A549 (cell line): ENCODE measurements at regions not wholly inside any gene's neighbourhood (a gene's known extent, or its start where the extent isn't known, plus 50 kb on each side); places are given as distances from the start of the nearest gene placed in this dataset.

Experiments used
- ATAC-seq, 2 experiments: fragments of 200-7000 bp in 1 of 2; fragments of >200 bp in 1 of 2; cut with Nextera tagmentation in 1 of 2; cut with Tn5 transposase in 1 of 2; 3 replicates each; pipeline versions ENCODE4 v1.8.0 to v1.9.1; 2018 to 2020; ENCODE audit warnings: mild to moderate bottlenecking in 1 of 2, moderate library complexity in 1 of 2
- CTCF ChIA-PET: fragments of 300-600 bp; sonication (Branson Sonifier 250); formaldehyde crosslinking; extraction: SDS; loops from one replicate; lab custom pipeline; 2021; ENCODE audit warnings: antibody characterized with exemption, inconsistent platforms; lab: Yijun Ruan, JAX
- POLR2A ChIA-PET: fragments of 350-600 bp; formaldehyde crosslinking; extraction: SDS; loops from one replicate; lab custom pipeline; 2021; ENCODE audit warnings: antibody characterized with exemption, inconsistent platforms; lab: Yijun Ruan, JAX
- DNase-seq, 2 experiments: peaks; one replicate each; pipeline versions ENCODE4 v3.0.0 to v3.0.0-alpha.2; 2011 to 2016; ENCODE audit warnings: low read depth in 1 of 2, low spot score in 1 of 2
- FAIRE-seq: peaks from 2 replicates; lab custom pipeline; 2011; peaks lifted over from hg19 to GRCh38; lab: Jason Lieb, UNC
- H3K27ac ChIP-seq, 2 experiments: fragments of >200 bp; sonication (Bioruptor Twin); formaldehyde crosslinking; 3 replicates each; pipeline ENCODE4 v1.5.1; 2016 to 2017
- H3K4me1 ChIP-seq: fragments of >200 bp; sonication (Bioruptor Twin); formaldehyde crosslinking; 3 replicates; pipeline ENCODE4 v1.6.1; 2016
- H3K4me2 ChIP-seq: fragments of >200 bp; sonication (Bioruptor Twin); formaldehyde crosslinking; 3 replicates; pipeline ENCODE4 v1.6.1; 2016
- H3K4me3 ChIP-seq: fragments of >200 bp; sonication (Bioruptor Twin); formaldehyde crosslinking; 3 replicates; pipeline ENCODE4 v1.5.1; 2016
- H3K9me3 ChIP-seq: fragments of >200 bp; sonication (Bioruptor Twin); formaldehyde crosslinking; 3 replicates; pipeline ENCODE4 v1.6.1; 2016
- BHLHE40 ChIP-seq: IDR thresholded peaks from 2 replicates; pipeline ENCODE4 v1.6.1; 2012; ENCODE audit warnings: low read depth, low read length, inconsistent platforms
- CEBPB ChIP-seq, 2 experiments: fragments of >200 bp in 1 of 2; sonication (Bioruptor Twin) in 1 of 2; formaldehyde crosslinking in 1 of 2; IDR thresholded peaks; 2 replicates each; pipeline ENCODE4 v1.6.1; 2012 to 2016
- CHD4 ChIP-seq: fragments of 200-600 bp; sonication (generic); IDR thresholded peaks from 2 replicates; pipeline ENCODE4 v1.6.1; 2016; ENCODE audit warnings: antibody characterized with exemption, mild to moderate bottlenecking, borderline replicate concordance
- EHF ChIP-seq: fragments of 250-450 bp; sonication (Bioruptor Pico); IDR thresholded peaks from 2 replicates; pipeline ENCODE4 v1.5.0; 2020; ENCODE audit warnings: mild to moderate bottlenecking
- EHMT2 ChIP-seq: fragments of 200-600 bp; sonication (generic); IDR thresholded peaks from 2 replicates; pipeline ENCODE4 v1.6.1; 2016; ENCODE audit warnings: antibody characterized with exemption, low read depth, mild to moderate bottlenecking, moderate library complexity
- EP300 ChIP-seq, 2 experiments: fragments of >200 bp; sonication (Bioruptor Twin); formaldehyde crosslinking; IDR thresholded peaks; 2 replicates in 1 of 2; 3 replicates in 1 of 2; pipeline ENCODE4 v1.6.1; 2016 to 2017
- FOXS1 ChIP-seq: fragments of 250-450 bp; sonication (Bioruptor Pico); IDR thresholded peaks from 2 replicates; pipeline ENCODE4 v1.5.0; 2020; ENCODE audit warnings: mild to moderate bottlenecking, moderate library complexity
- HOXA7 ChIP-seq: fragments of 250-450 bp; sonication (Bioruptor Pico); IDR thresholded peaks from 2 replicates; pipeline ENCODE4 v1.5.0; 2020; ENCODE audit warnings: mild to moderate bottlenecking, moderate library complexity
- HOXB13 ChIP-seq: fragments of 250-450 bp; sonication (Bioruptor Pico); IDR thresholded peaks from 2 replicates; pipeline ENCODE4 v1.5.0; 2020; ENCODE audit warnings: low read depth, mild to moderate bottlenecking, moderate library complexity
- JUN ChIP-seq, 2 experiments: fragments of >200 bp; sonication (Bioruptor Twin); formaldehyde crosslinking; IDR thresholded peaks; 2 replicates in 1 of 2; 3 replicates in 1 of 2; pipeline ENCODE4 v1.6.1; 2016 to 2017
- JUNB ChIP-seq: fragments of >200 bp; sonication (Bioruptor Twin); formaldehyde crosslinking; IDR thresholded peaks from 2 replicates; pipeline ENCODE4 v1.6.1; 2016
- MYC ChIP-seq: IDR thresholded peaks from 2 replicates; pipeline ENCODE4 v1.6.1; 2012; ENCODE audit warnings: mild to moderate bottlenecking, inconsistent platforms, low read length, improper control_type of control experiment, borderline replicate concordance
- NPAS2 ChIP-seq: fragments of 250-450 bp; sonication (Bioruptor Pico); IDR thresholded peaks from 2 replicates; pipeline ENCODE4 v1.8.0; 2022; ENCODE audit warnings: mild to moderate bottlenecking, moderate library complexity, borderline replicate concordance
- RAD21 ChIP-seq, 2 experiments: fragments of >200 bp in 1 of 2; sonication (Bioruptor Twin) in 1 of 2; formaldehyde crosslinking in 1 of 2; IDR thresholded peaks in 1 of 2; conservative IDR thresholded peaks in 1 of 2; 2 replicates in 1 of 2; 3 replicates in 1 of 2; pipeline ENCODE4 v1.6.1; 2012 to 2018; ENCODE audit warnings: inconsistent platforms in 1 of 2
- RARB ChIP-seq: fragments of 250-450 bp; sonication (Bioruptor Pico); IDR thresholded peaks from 2 replicates; pipeline ENCODE4 v1.8.0; 2021; ENCODE audit warnings: mild to moderate bottlenecking, moderate library complexity
- RCOR1 ChIP-seq: fragments of 150-350 bp; IDR thresholded peaks from 2 replicates; pipeline ENCODE4 v1.6.1; 2014; ENCODE audit warnings: antibody characterized with exemption, low read length, low read depth
- RNF2 ChIP-seq: fragments of 200-600 bp; sonication (generic); IDR thresholded peaks from 2 replicates; pipeline ENCODE4 v1.6.1; 2016; ENCODE audit warnings: low read depth, mild to moderate bottlenecking, antibody characterized with exemption, moderate library complexity, borderline replicate concordance
- SREBF2 ChIP-seq: fragments of 450-650 bp; IDR thresholded peaks from 2 replicates; pipeline ENCODE4 v1.6.1; 2014; ENCODE audit warnings: mild to moderate bottlenecking, moderate library complexity
- TP53 ChIP-seq: fragments of 250-450 bp; sonication (Bioruptor Pico); IDR thresholded peaks from 2 replicates; pipeline ENCODE4 v1.5.0; 2021; ENCODE audit warnings: mild to moderate bottlenecking, moderate library complexity
- ZC3H11A ChIP-seq: fragments of 450-650 bp; IDR thresholded peaks from 2 replicates; pipeline ENCODE4 v1.6.1; 2014; ENCODE audit warnings: antibody characterized with exemption, mild to moderate bottlenecking
- WGBS: methylation state at CpG from one replicate; pipeline ENCODE4 v1.1.6; 2017; ENCODE audit errors: missing lambda C conversion rate; 5-methylcytosine and 5-hydroxymethylcytosine counted together
- TF ChIP-seq, protein P1 (sequence below): fragments of 250-450 bp; sonication (Bioruptor Pico); IDR thresholded peaks from 2 replicates; pipeline ENCODE4 v1.5.0; 2020; ENCODE audit warnings: low read depth, mild to moderate bottlenecking, moderate library complexity
- TF ChIP-seq, protein P2 (sequence below): IDR thresholded peaks from 2 replicates; pipeline ENCODE4 v1.6.1; 2012; ENCODE audit warnings: low read depth, borderline replicate concordance
- TF ChIP-seq, protein P3 (sequence below): fragments of >200 bp; sonication (Bioruptor Twin); formaldehyde crosslinking; IDR thresholded peaks from 2 replicates; pipeline ENCODE4 v1.6.1; 2016
- TF ChIP-seq, protein P4 (sequence below): fragments of 200-600 bp; sonication (generic); IDR thresholded peaks from 2 replicates; pipeline ENCODE4 v1.6.1; 2016; ENCODE audit warnings: antibody characterized with exemption, mild to moderate bottlenecking, moderate library complexity
- TF ChIP-seq, protein P5 (sequence below): IDR thresholded peaks from 2 replicates; pipeline ENCODE4 v1.6.1; 2012

DNA sequence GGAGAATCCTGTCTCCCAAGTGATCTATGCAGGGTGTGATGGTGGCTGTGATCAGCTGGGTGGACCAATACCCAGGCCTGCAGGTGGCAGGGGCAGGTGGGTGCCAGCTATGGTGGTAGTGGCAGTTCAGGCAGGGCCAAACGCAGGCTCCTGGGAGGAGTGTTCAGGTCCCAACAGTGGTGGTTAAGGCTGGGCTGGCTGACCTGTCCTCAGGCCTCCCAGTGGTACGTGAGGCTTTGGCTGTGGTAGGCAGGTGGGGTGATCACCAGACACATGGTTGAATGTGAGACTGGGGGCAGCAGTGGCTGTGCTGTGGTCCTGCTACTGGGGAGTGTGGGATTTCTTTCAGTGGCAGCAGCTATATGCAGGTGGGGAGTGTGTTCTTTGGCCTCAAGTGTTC is 126.7 kb upstream of the STARD3NL start:
- no peak overlapping the region for H3K4me3 ChIP-seq
- H3K27ac ChIP-seq: no peak overlapping the region
- ATAC-seq (no peak), FAIRE-seq (no peak), DNase-seq (no peak)
- peaks cover 16% of the 10 kb centered on the region for H3K9me3 ChIP-seq
- TF ChIP-seq FOXS1 (CRISPR knock-in tag): no peak
- no peak for TF ChIP-seq CHD4
- TF ChIP-seq BHLHE40: no peak
- TF ChIP-seq EHMT2: no peak
- TF ChIP-seq EP300 (IDR thresholded peaks at IDR 0.05): no peak
- TF ChIP-seq, protein P1, sequence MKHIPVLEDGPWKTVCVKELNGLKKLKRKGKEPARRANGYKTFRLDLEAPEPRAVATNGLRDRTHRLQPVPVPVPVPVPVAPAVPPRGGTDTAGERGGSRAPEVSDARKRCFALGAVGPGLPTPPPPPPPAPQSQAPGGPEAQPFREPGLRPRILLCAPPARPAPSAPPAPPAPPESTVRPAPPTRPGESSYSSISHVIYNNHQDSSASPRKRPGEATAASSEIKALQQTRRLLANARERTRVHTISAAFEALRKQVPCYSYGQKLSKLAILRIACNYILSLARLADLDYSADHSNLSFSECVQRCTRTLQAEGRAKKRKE (CRISPR knock-in tag): no peak
- no peak for TF ChIP-seq JUN (IDR thresholded peaks at IDR 0.05)
- no peak for TF ChIP-seq JUNB
- TF ChIP-seq, protein P2, sequence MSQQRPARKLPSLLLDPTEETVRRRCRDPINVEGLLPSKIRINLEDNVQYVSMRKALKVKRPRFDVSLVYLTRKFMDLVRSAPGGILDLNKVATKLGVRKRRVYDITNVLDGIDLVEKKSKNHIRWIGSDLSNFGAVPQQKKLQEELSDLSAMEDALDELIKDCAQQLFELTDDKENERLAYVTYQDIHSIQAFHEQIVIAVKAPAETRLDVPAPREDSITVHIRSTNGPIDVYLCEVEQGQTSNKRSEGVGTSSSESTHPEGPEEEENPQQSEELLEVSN: no peak
- TF ChIP-seq, protein P3, sequence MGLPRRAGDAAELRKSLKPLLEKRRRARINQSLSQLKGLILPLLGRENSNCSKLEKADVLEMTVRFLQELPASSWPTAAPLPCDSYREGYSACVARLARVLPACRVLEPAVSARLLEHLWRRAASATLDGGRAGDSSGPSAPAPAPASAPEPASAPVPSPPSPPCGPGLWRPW: no peak
- TF ChIP-seq RNF2: no peak
- TF ChIP-seq CEBPB (IDR thresholded peaks at IDR 0.05): no peak
- no peak overlapping the region for H3K4me2 ChIP-seq
- 76% methylated on average over 2 of the region's 2 CpGs for WGBS
- 0 out of 3 replicates have a peak, but pooled peaks cover 3% of the 10 kb centered on the region for H3K4me1 ChIP-seq
- ChIA-PET POLR2A (no interaction called here), CTCF (interaction anchor here (0.5 kb wide), 1 partner anchor 150 kb away, joined by 4 read pairs; no protein-coding TSS in a partner anchor)

DNA sequence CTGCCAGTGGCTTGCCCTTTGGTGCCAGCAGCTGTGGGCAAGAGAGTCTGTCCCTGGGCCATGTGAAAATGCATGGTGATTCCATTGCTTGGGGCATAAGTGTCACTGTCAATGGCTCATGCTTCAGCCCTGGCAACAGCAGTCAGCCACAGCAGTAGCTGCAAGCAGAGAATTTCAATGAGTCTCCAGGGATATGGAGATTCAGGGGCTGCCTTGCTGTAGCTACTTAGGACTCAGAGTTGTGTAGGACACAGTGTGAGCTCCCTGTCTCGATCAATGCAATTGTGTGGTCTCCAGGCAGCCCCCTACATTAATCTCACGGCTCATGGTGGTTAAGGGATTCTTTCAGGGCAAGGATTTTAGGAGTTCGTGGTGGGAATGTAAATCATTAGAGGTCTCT is 126.3 kb upstream of the STARD3NL start:
- 64% methylated on average over 3 of the region's 3 CpGs for WGBS
- H3K27ac ChIP-seq: no peak overlapping the region
- H3K4me1 ChIP-seq: 0 out of 3 replicates have a peak, but pooled peaks cover 3% of the 10 kb centered on the region
- CTCF ChIA-PET: interaction anchor here (0.5 kb wide), 1 partner anchor 150 kb away, joined by 4 read pairs; no protein-coding TSS in a partner anchor
- FAIRE-seq (no peak), DNase-seq (no peak), ATAC-seq (no peak)
- TF ChIP-seq EHF: no peak
- TF ChIP-seq ZC3H11A: no peak
- TF ChIP-seq, protein P3: no peak
- TF ChIP-seq, protein P4, sequence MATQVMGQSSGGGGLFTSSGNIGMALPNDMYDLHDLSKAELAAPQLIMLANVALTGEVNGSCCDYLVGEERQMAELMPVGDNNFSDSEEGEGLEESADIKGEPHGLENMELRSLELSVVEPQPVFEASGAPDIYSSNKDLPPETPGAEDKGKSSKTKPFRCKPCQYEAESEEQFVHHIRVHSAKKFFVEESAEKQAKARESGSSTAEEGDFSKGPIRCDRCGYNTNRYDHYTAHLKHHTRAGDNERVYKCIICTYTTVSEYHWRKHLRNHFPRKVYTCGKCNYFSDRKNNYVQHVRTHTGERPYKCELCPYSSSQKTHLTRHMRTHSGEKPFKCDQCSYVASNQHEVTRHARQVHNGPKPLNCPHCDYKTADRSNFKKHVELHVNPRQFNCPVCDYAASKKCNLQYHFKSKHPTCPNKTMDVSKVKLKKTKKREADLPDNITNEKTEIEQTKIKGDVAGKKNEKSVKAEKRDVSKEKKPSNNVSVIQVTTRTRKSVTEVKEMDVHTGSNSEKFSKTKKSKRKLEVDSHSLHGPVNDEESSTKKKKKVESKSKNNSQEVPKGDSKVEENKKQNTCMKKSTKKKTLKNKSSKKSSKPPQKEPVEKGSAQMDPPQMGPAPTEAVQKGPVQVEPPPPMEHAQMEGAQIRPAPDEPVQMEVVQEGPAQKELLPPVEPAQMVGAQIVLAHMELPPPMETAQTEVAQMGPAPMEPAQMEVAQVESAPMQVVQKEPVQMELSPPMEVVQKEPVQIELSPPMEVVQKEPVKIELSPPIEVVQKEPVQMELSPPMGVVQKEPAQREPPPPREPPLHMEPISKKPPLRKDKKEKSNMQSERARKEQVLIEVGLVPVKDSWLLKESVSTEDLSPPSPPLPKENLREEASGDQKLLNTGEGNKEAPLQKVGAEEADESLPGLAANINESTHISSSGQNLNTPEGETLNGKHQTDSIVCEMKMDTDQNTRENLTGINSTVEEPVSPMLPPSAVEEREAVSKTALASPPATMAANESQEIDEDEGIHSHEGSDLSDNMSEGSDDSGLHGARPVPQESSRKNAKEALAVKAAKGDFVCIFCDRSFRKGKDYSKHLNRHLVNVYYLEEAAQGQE: no peak
- no peak for TF ChIP-seq MYC
- TF ChIP-seq RNF2: no peak
- no peak for TF ChIP-seq SREBF2
- TF ChIP-seq RARB (CRISPR knock-in tag): no peak
- TF ChIP-seq RCOR1: no peak
- TF ChIP-seq HOXB13 (CRISPR knock-in tag): no peak
- TF ChIP-seq, protein P5, sequence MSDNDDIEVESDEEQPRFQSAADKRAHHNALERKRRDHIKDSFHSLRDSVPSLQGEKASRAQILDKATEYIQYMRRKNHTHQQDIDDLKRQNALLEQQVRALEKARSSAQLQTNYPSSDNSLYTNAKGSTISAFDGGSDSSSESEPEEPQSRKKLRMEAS: no peak
- TF ChIP-seq, protein P2: no peak
- TF ChIP-seq RAD21 (conservative IDR thresholded peaks at IDR 0.05 in 1 of 2, IDR thresholded peaks at IDR 0.05 in 1 of 2): no peak
- TF ChIP-seq TP53 (CRISPR knock-in tag): no peak
- no peak for TF ChIP-seq FOXS1 (CRISPR knock-in tag)
- TF ChIP-seq HOXA7: no peak
- no peak for TF ChIP-seq NPAS2
- peaks cover 16% of the 10 kb centered on the region for H3K9me3 ChIP-seq
- POLR2A ChIA-PET: no interaction called here
- H3K4me3 ChIP-seq: no peak overlapping the region
- H3K4me2 ChIP-seq: no peak overlapping the region
